Fibroblast of villous mesenchyme (primary cell): ENCODE measurements at regions not wholly inside any gene's neighbourhood (a gene's known extent, or its start where the extent isn't known, plus 50 kb on each side); places are given as distances from the start of the nearest gene placed in this dataset.

Experiments used
- DNase-seq: peaks from one replicate; pipeline ENCODE4 v3.0.0-alpha.2; 2010; ENCODE audit warnings: low read depth
- H3K4me3 ChIP-seq: 2 replicates; pipeline ENCODE4 v1.5.1; 2011; ENCODE audit warnings: low read depth, mild to moderate bottlenecking, low read length
- CTCF ChIP-seq: IDR thresholded peaks from 2 replicates; pipeline ENCODE4 v1.5.1; 2012; ENCODE audit warnings: low read depth, mild to moderate bottlenecking, low read length; ENCODE audit not compliant: insufficient read depth

DNA sequence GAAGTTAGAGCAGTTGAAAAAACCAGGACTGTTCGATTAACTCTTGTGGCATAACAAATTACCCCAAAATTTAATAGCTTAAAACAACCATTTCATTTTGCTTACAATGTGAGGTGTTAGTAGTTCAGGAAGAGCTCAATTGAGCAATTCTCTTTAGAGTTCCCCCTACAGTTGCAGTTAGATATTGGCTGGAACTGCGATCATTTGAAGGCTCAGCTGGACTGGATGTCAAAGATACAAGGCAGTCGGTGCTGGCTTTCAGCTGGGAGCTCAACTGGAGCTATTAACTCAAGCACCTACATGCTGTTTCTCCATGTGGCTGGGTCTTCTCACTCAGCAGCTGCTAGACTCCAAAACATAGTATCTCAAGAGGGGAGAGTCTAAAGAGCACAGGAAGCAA, 96.0 kb upstream of the LOC128125822 start:
- TF ChIP-seq CTCF: no peak
- DNase-seq: no peak

GRCh38 chr6:63477422-63478040, 94.7 kb upstream of the LOC128125822 start:
- no peak for DNase-seq
- TF ChIP-seq CTCF: no peak
- no peak overlapping the region for H3K4me3 ChIP-seq

More for the DNA sequence above, 96.0 kb upstream of the LOC128125822 start:
- no peak overlapping the region for H3K4me3 ChIP-seq

- no peak for TF ChIP-seq CTCF
- no peak overlapping the region for H3K4me3 ChIP-seq
- DNase-seq: no peak
Observed at GRCh38 chr6:63478734-63479133, 93.5 kb upstream of the LOC128125822 start.

DNA sequence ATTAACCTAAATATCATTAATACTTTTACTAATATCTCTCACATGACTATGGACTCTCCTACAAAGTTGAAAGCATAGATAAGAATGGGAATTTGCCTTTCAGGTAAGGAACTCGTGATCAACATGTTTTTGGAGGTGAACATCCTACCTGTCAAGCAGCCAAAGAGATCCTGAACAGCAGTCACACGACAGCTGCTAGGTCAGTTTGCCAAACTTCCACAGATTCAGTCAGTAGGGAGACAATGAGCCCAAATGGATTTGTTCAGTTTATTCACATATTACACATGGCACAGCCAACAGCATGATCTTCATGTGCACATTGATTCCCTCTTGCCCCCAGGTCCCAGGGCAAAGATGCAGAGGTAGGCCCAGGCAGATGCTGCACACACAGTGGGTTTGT, 86.1 kb upstream of the LOC128125822 start:
- no peak for TF ChIP-seq CTCF
- no peak overlapping the region for H3K4me3 ChIP-seq
- no peak for DNase-seq

DNA sequence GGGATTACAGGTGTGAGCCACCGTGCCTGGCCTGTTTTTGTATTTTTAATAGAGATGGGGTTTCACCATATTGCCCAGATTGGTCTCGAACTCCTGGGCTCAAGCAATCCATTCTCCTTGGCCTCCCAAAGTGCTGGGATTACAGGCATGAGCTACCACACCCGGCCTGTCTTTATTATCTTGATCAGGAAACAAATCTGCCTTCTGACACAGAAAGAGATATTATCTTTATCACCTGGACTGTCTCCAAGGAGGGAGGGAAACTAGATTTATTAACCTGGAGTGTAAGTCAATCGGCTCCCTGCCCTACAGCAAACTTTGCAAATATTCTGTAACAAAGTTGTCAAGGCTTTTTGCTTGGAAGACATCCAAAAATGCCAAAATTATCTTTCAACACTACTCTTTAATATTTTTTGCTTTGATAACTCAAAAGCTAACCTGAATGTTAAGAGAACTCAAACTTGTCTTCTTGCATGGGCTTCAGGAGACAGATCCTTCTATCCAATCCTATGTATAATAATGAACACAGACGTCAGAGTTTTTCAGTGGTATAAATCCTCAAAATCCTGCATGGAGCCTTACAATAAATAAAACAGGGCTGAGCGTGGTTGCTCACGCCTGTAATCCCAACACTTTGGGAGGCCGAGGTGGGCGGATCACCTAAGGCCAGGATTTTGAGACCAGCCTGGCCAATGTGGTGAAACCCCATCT, 85.0 kb upstream of the LOC128125822 start:
- no peak for DNase-seq
- no peak for TF ChIP-seq CTCF
- H3K4me3 ChIP-seq: no peak overlapping the region

- no peak for DNase-seq
- H3K4me3 ChIP-seq: no peak overlapping the region
- TF ChIP-seq CTCF: no peak
Observed at GRCh38 chr6:63491119-63491518, 81.2 kb upstream of the LOC128125822 start.

- no peak for DNase-seq
- TF ChIP-seq CTCF: no peak
- no peak overlapping the region for H3K4me3 ChIP-seq
Observed at GRCh38 chr6:63492476-63492875, 79.8 kb upstream of the LOC128125822 start.
